ENCODE measurements at regions not wholly inside any gene's neighbourhood (a gene's known extent, or its start where the extent isn't known, plus 50 kb on each side); places are given as distances from the start of the nearest gene placed in this dataset.

DNA sequence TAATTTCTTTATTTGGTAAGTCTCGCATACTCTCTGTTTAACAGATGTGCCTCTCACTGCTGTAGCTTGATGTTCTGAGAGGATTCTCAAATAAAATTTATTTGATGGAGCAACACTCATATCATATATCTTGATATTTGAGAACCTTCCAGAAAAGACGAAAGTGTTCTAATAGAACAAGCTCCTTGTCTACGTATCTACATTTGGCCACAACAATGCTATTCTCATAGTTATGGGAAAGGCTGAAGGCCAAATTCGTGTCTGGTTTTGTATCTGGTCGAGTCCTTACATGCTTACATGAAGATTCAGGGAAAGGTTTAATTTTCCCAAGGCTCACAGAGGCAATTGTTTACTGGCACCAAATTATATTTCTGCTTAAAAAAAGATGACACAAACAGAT, 186.7 kb upstream of the SLC38A2 start:
- H3K4me3 ChIP-seq (ENCODE audit: control insufficient read depth in 2 of 3, extremely low read depth in 1 of 3, insufficient read depth in 2 of 3, low read depth in 1 of 3, low read length in 3 of 3), result peak overlapping the region in 2 of 3 experiments; percentile 19 to 39
- peaks cover 0 to 5% of the 10 kb centered on the region in 2 experiments for H3K36me3 ChIP-seq (ENCODE audit: control insufficient read depth in 2 of 2, extremely low read depth in 1 of 2, insufficient read depth in 2 of 2, low read length in 2 of 2)
- no peak overlapping the region for H2AFZ ChIP-seq (ENCODE audit: control insufficient read depth, low read length)
- no peaks in the 10 kb centered on the region for H4K20me1 ChIP-seq (ENCODE audit: control insufficient read depth, extremely low read depth, insufficient read depth, low read length)
- peak; percentile 94 for FAIRE-seq
- H3K79me2 ChIP-seq (ENCODE audit: control insufficient read depth, insufficient read depth, low read length), result no peaks in the 10 kb centered on the region
- no peaks in the 10 kb centered on the region for H3K27me3 ChIP-seq (ENCODE audit: control insufficient read depth, extremely low read depth, insufficient read depth, low read length)
- H3K9me1 ChIP-seq (ENCODE audit: control insufficient read depth, extremely low read depth, insufficient read depth, low read length), result no peaks in the 10 kb centered on the region
- peak overlapping the region; percentile 77 for H3K9ac ChIP-seq (ENCODE audit: control insufficient read depth, extremely low read depth, insufficient read depth, low read length)
- peaks cover 85% of the 10 kb centered on the region for H3K4me1 ChIP-seq (ENCODE audit: control insufficient read depth, extremely low read depth, insufficient read depth, low read length)
- dilution Hi-C loops (cut with MboI; ENCODE audit: extremely low pct_ligation_motif_present, low sequenced_read_pairs), result no loop called here
- peak overlapping the region; percentile 82 for H3K4me2 ChIP-seq (ENCODE audit: control insufficient read depth, extremely low read depth, insufficient read depth, low read depth, low read length)
- TF ChIP-seq EZH2 (IDR thresholded peaks at IDR 0.05; ENCODE audit: low read length), result no peak
- TF ChIP-seq, protein P1, sequence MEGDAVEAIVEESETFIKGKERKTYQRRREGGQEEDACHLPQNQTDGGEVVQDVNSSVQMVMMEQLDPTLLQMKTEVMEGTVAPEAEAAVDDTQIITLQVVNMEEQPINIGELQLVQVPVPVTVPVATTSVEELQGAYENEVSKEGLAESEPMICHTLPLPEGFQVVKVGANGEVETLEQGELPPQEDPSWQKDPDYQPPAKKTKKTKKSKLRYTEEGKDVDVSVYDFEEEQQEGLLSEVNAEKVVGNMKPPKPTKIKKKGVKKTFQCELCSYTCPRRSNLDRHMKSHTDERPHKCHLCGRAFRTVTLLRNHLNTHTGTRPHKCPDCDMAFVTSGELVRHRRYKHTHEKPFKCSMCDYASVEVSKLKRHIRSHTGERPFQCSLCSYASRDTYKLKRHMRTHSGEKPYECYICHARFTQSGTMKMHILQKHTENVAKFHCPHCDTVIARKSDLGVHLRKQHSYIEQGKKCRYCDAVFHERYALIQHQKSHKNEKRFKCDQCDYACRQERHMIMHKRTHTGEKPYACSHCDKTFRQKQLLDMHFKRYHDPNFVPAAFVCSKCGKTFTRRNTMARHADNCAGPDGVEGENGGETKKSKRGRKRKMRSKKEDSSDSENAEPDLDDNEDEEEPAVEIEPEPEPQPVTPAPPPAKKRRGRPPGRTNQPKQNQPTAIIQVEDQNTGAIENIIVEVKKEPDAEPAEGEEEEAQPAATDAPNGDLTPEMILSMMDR (optimal IDR thresholded peaks at IDR 0.05 in 1 of 3, IDR thresholded peaks at IDR 0.05 in 1 of 3, conservative IDR thresholded peaks at IDR 0.05 in 1 of 3; ENCODE audit: extremely low read depth in 1 of 3, insufficient read depth in 2 of 3, low read length in 3 of 3), result no peak
- no peak for DNase-seq (ENCODE audit: low read depth, low spot score)
- H3K9me3 ChIP-seq (ENCODE audit: control insufficient read depth, low read depth, low read length), result no peaks in the 10 kb centered on the region
- peak overlapping the region; percentile 99 for H3K27ac ChIP-seq (ENCODE audit: control insufficient read depth, insufficient read depth, low read length)

DNA sequence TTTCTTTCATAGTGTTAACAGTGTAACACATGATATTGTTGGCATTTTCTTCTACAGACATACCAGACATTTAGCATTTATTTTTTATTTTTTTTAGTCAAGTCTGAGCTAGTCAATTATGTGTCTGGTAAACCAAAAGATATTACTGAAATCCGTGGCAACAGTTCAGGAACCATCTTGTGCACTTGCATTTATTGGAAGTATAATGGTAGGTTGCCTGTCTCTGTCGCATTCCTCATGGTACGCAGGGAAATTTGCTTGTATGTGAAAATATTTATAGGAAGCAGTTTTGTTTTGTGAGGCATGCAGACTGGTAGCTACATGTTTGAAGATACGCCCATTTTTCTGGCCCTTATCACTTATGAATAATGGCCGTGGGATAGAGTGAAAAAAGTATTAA, 186.1 kb upstream of the SLC38A2 start:
- FAIRE-seq (peak; percentile 64), DNase-seq (ENCODE audit: low read depth, low spot score) (no peak)
- dilution Hi-C loops (cut with MboI; ENCODE audit: extremely low pct_ligation_motif_present, low sequenced_read_pairs), result no loop called here
- H3K27ac ChIP-seq (ENCODE audit: control insufficient read depth, insufficient read depth, low read length), result peak overlapping the region; percentile 99
- H3K36me3 ChIP-seq (ENCODE audit: control insufficient read depth in 2 of 2, extremely low read depth in 1 of 2, insufficient read depth in 2 of 2, low read length in 2 of 2), result peaks cover 0 to 5% of the 10 kb centered on the region in 2 experiments
- no peak for TF ChIP-seq EZH2 (IDR thresholded peaks at IDR 0.05; ENCODE audit: low read length)
- TF ChIP-seq, protein P1 (optimal IDR thresholded peaks at IDR 0.05 in 1 of 3, IDR thresholded peaks at IDR 0.05 in 1 of 3, conservative IDR thresholded peaks at IDR 0.05 in 1 of 3; ENCODE audit: extremely low read depth in 1 of 3, insufficient read depth in 2 of 3, low read length in 3 of 3), result no peak
- no peaks in the 10 kb centered on the region for H3K79me2 ChIP-seq (ENCODE audit: control insufficient read depth, insufficient read depth, low read length)
- H3K4me1 ChIP-seq (ENCODE audit: control insufficient read depth, extremely low read depth, insufficient read depth, low read length), result peaks cover 91% of the 10 kb centered on the region
- H4K20me1 ChIP-seq (ENCODE audit: control insufficient read depth, extremely low read depth, insufficient read depth, low read length), result no peaks in the 10 kb centered on the region
- no peak overlapping the region for H2AFZ ChIP-seq (ENCODE audit: control insufficient read depth, low read length)
- no peaks in the 10 kb centered on the region for H3K9me1 ChIP-seq (ENCODE audit: control insufficient read depth, extremely low read depth, insufficient read depth, low read length)
- H3K4me3 ChIP-seq (ENCODE audit: control insufficient read depth in 2 of 3, extremely low read depth in 1 of 3, insufficient read depth in 2 of 3, low read depth in 1 of 3, low read length in 3 of 3), result peak overlapping the region in 2 of 3 experiments; percentile 19 to 29
- peak overlapping the region; percentile 77 for H3K9ac ChIP-seq (ENCODE audit: control insufficient read depth, extremely low read depth, insufficient read depth, low read length)
- no peaks in the 10 kb centered on the region for H3K9me3 ChIP-seq (ENCODE audit: control insufficient read depth, low read depth, low read length)
- peak overlapping the region; percentile 82 for H3K4me2 ChIP-seq (ENCODE audit: control insufficient read depth, extremely low read depth, insufficient read depth, low read depth, low read length)
- H3K27me3 ChIP-seq (ENCODE audit: control insufficient read depth, extremely low read depth, insufficient read depth, low read length), result no peaks in the 10 kb centered on the region

All from keratinocyte (primary cell).